Fibroblast of skin of right quadriceps (primary cell): ENCODE measurements at regions not wholly inside any gene's neighbourhood (a gene's known extent, or its start where the extent isn't known, plus 50 kb on each side); places are given as distances from the start of the nearest gene placed in this dataset.
"Not testable (repeated sequence)": the region's sequence is repeated elsewhere in the genome, so short reads cannot be mapped to it uniquely, and the experiment has no call there.

Experiments
- DNase-seq: peaks from one replicate; pipeline ENCODE4 v3.0.0-alpha.2; 2013

GRCh38 chr13:64725492-64725891 lies 2504.6 kb downstream of the PCDH9 start:
- DNase-seq: no peak

- peak; percentile 96 for DNase-seq
Observed at GRCh38 chr13:64723724-64724123, 2506.4 kb downstream of the PCDH9 start.

GRCh38 chr13:64718116-64718515 lies 2512.0 kb downstream of the PCDH9 start:
- DNase-seq: no peak

GRCh38 chr13:64716936-64717335 lies 2513.2 kb downstream of the PCDH9 start:
- DNase-seq: no peak

GRCh38 chr13:64709079-64709478 lies 2521.1 kb downstream of the PCDH9 start:
- peak; percentile 39 for DNase-seq

- DNase-seq: no peak
Observed at GRCh38 chr13:64704121-64704649, 2526.0 kb downstream of the PCDH9 start.

GRCh38 chr13:64697226-64697625 lies 2532.9 kb downstream of the PCDH9 start:
- DNase-seq: no peak

GRCh38 chr13:64688893-64689677 lies 2541.1 kb downstream of the PCDH9 start:
- DNase-seq: peak; percentile 70

- DNase-seq: not testable (repeated sequence)
Observed at GRCh38 chr13:64686536-64686935, 2543.6 kb downstream of the PCDH9 start.

- no peak for DNase-seq
Observed at GRCh38 chr13:64684685-64685431, 2545.3 kb downstream of the PCDH9 start.

- no peak for DNase-seq
Observed at GRCh38 chr13:64684108-64684507, 2546.0 kb downstream of the PCDH9 start.

- DNase-seq: no peak
Observed at GRCh38 chr13:64680739-64681138, 2549.4 kb downstream of the PCDH9 start.

- peak; percentile 78 for DNase-seq
Observed at GRCh38 chr13:64675255-64675892, 2554.8 kb downstream of the PCDH9 start.

GRCh38 chr13:64674126-64674525 lies 2556.0 kb downstream of the PCDH9 start:
- no peak for DNase-seq

- DNase-seq: no peak
Observed at GRCh38 chr13:64672751-64673150, 2557.4 kb downstream of the PCDH9 start.

GRCh38 chr13:64662887-64663593 lies 2567.1 kb downstream of the PCDH9 start:
- DNase-seq: no peak

- no peak for DNase-seq
Observed at GRCh38 chr13:64648293-64648692, 2581.8 kb downstream of the PCDH9 start.

- DNase-seq: no peak
Observed at GRCh38 chr13:64643066-64643465, 2587.1 kb downstream of the PCDH9 start.

GRCh38 chr13:64640002-64640401 lies 2590.1 kb downstream of the PCDH9 start:
- peak; percentile 9 for DNase-seq

- DNase-seq: peak; percentile 25
Observed at GRCh38 chr13:64639206-64639605, 2590.9 kb downstream of the PCDH9 start.

- DNase-seq: peak; percentile 13
Observed at GRCh38 chr13:64633948-64634347, 2596.2 kb downstream of the PCDH9 start.

GRCh38 chr13:64627654-64628053 lies 2602.5 kb downstream of the PCDH9 start:
- no peak for DNase-seq

GRCh38 chr13:64626105-64626504 lies 2604.0 kb downstream of the PCDH9 start:
- DNase-seq: no peak
